ENCODE measurements at regions not wholly inside any gene's neighbourhood (a gene's known extent, or its start where the extent isn't known, plus 50 kb on each side); places are given as distances from the start of the nearest gene placed in this dataset.

DNA sequence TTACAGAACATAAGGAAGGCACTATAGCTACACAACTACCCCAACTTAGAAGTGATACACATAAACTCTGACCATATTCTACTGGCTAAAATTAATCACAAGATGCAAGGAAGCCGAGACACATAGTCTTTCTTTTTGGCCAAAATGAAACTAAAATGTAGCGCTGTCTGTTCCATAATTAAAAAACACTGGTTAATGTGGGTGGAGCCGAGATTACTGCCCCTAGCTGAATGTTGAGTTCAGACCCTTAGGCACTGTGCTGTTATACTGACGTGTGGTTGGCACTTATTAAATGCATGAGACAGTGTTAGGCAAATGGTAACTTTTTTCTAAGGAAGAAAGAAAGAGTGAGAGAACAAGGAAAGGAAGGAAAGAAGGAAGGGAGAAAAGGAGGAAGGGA lies 254.6 kb upstream of the RND3 start:
- intact Hi-C loops (cut with micrococcal nuclease) = no loop called here
- Histone ChIP-seq H3K79me2 (ENCODE audit: insufficient read depth, low read length) (no peaks in the 10 kb centered on the region), H3K4me1 (ENCODE audit: control insufficient read depth in 1 of 2, insufficient read depth in 2 of 2, low read length in 2 of 2) (no peaks in the 10 kb centered on the region), H3K9me2 (ENCODE audit: insufficient read depth) (no peaks in the 10 kb centered on the region), H3K9ac (ENCODE audit: low read length) (no peak overlapping the region), H3K4me2 (ENCODE audit: low read length) (no peak overlapping the region), H3K27ac (ENCODE audit: low read depth, low read length) (no peak overlapping the region), H3K27me3 (ENCODE audit: insufficient read depth, low read length) (no peaks in the 10 kb centered on the region), H3K4me3 (replicated peaks in 1 of 2; ENCODE audit: low read depth in 1 of 2, low read length in 2 of 2) (no peak overlapping the region), H3K9me3 (ENCODE audit: control insufficient read depth in 1 of 2, insufficient read depth in 1 of 2, low read depth in 1 of 2, low read length in 2 of 2) (no peaks in the 10 kb centered on the region), H2AFZ (ENCODE audit: low read depth, low read length, poor library complexity, severe bottlenecking) (no peak overlapping the region), H4K20me1 (ENCODE audit: insufficient read depth) (no peaks in the 10 kb centered on the region), H3K36me3 (ENCODE audit: control insufficient read depth in 1 of 2, insufficient read depth in 2 of 2, low read length in 2 of 2) (no peaks in the 10 kb centered on the region)
- RAD21 ChIA-PET (ENCODE audit: low non-redundant PET in 1 of 2, low total read pairs in 2 of 2, uncharacterized antibody in 2 of 2, unreplicated experiment in 2 of 2) = no interaction called here
- CTCF ChIA-PET = no interaction called here
- BruUV-seq (replicated peaks) = no TSS peak
- TF ChIP-seq, protein P1, sequence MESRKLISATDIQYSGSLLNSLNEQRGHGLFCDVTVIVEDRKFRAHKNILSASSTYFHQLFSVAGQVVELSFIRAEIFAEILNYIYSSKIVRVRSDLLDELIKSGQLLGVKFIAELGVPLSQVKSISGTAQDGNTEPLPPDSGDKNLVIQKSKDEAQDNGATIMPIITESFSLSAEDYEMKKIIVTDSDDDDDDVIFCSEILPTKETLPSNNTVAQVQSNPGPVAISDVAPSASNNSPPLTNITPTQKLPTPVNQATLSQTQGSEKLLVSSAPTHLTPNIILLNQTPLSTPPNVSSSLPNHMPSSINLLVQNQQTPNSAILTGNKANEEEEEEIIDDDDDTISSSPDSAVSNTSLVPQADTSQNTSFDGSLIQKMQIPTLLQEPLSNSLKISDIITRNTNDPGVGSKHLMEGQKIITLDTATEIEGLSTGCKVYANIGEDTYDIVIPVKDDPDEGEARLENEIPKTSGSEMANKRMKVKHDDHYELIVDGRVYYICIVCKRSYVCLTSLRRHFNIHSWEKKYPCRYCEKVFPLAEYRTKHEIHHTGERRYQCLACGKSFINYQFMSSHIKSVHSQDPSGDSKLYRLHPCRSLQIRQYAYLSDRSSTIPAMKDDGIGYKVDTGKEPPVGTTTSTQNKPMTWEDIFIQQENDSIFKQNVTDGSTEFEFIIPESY (IDR thresholded peaks at IDR 0.05; ENCODE audit: extremely low read depth, insufficient replicate concordance, low read length) = no peak
- TF ChIP-seq EZH2phosphoT487 (IDR thresholded peaks at IDR 0.05; ENCODE audit: borderline replicate concordance) (no peak), SRF (IDR thresholded peaks at IDR 0.05; ENCODE audit: low read depth) (no peak), ELF1 (IDR thresholded peaks at IDR 0.05; ENCODE audit: borderline replicate concordance, low read depth) (no peak), CBX3 (IDR thresholded peaks at IDR 0.05; ENCODE audit: low read depth) (no peak), FOSL1 (IDR thresholded peaks at IDR 0.05; ENCODE audit: low read depth) (no peak), POLR2A (IDR thresholded peaks at IDR 0.05; ENCODE audit: borderline replicate concordance, extremely low read depth, insufficient read depth, insufficient read length) (no peak), ZFX (IDR thresholded peaks at IDR 0.05) (no peak), CEBPB (IDR thresholded peaks at IDR 0.05; ENCODE audit: low read depth) (no peak), ATF3 (IDR thresholded peaks at IDR 0.05) (no peak), SIN3A (IDR thresholded peaks at IDR 0.05; ENCODE audit: low read depth) (no peak), TCF7L2 (IDR thresholded peaks at IDR 0.05; ENCODE audit: borderline replicate concordance, extremely low read depth, insufficient read depth, insufficient read length) (no peak), RAD21 (IDR thresholded peaks at IDR 0.05; ENCODE audit: low read depth) (no peak), EZH2 (IDR thresholded peaks at IDR 0.05) (no peak), ZNF274 (IDR thresholded peaks at IDR 0.05; ENCODE audit: low read depth, low read length) (no peak), POLR2AphosphoS5 (IDR thresholded peaks at IDR 0.05; ENCODE audit: low read depth, low read length) (no peak), YY1 (IDR thresholded peaks at IDR 0.05; ENCODE audit: extremely low read depth, insufficient replicate concordance, low read depth, low read length) (no peak)
- TF ChIP-seq, protein P2, sequence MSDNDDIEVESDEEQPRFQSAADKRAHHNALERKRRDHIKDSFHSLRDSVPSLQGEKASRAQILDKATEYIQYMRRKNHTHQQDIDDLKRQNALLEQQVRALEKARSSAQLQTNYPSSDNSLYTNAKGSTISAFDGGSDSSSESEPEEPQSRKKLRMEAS (IDR thresholded peaks at IDR 0.05) = no peak
- DNase-seq (ENCODE audit: low read depth, low spot score) = no peak
- no peak for ATAC-seq
- POLR2A ChIA-PET = no interaction called here
